ENCODE measurements at regions not wholly inside any gene's neighbourhood (a gene's known extent, or its start where the extent isn't known, plus 50 kb on each side); places are given as distances from the start of the nearest gene placed in this dataset.

- DNase-seq (ENCODE audit: low read depth, low spot score) (no peak), ATAC-seq (no peak)
- POLR2A ChIA-PET, result no interaction called here
- TF ChIP-seq TCF7L2 (IDR thresholded peaks at IDR 0.05; ENCODE audit: low read depth, low read length), result no peak
- H3K27me3 ChIP-seq (ENCODE audit: control insufficient read depth, insufficient read depth, low read length), result no peaks in the 10 kb centered on the region
- H3K4me1 ChIP-seq (ENCODE audit: control insufficient read depth, insufficient read depth, low read length), result no peaks in the 10 kb centered on the region
- no peaks in the 10 kb centered on the region for H3K36me3 ChIP-seq (ENCODE audit: control insufficient read depth, insufficient read depth, low read length)
- H3K27ac ChIP-seq (ENCODE audit: low read length), result no peak overlapping the region
- no peaks in the 10 kb centered on the region for H3K9me3 ChIP-seq (ENCODE audit: control insufficient read depth, insufficient read depth, low read depth, low read length)
- no TSS peak for BruUV-seq (replicated peaks)
- CTCF ChIA-PET, result no interaction called here
- H3K4me3 ChIP-seq (ENCODE audit: low read depth in 2 of 2, low read length in 2 of 2), result no peak overlapping the region
- in situ Hi-C loops (cut with HindIII; ENCODE audit: low pct_unique_long_range_greater_than_20kb, low sequenced_read_pairs) (no loop called here), intact Hi-C loops (cut with micrococcal nuclease; ENCODE audit: unreplicated experiment) (no loop called here)
Observed at GRCh38 chr13:86446311-86446710, 647.1 kb upstream of the SLITRK6 start.

DNA sequence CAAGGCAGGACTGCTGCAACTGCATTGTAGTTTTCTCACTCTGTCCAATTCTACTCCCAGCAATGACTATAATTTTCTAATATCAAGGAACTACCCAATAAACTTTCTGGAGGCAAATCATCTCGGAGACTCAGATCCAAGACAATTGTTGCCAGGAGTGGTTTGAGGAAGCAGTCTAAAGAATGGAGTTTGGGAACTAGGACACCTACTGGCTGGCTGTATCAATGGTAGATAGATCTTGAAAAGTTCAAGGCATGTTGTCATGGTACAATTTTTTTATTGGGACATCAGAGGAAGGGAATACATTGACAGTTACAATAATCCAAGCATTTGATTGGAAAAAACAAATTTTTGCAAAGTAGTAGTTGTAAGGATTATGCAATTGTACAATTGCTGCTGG, 648.3 kb upstream of the SLITRK6 start:
- DNase-seq (ENCODE audit: low read depth, low spot score), result no peak
- in situ Hi-C loops (cut with HindIII; ENCODE audit: low pct_unique_long_range_greater_than_20kb, low sequenced_read_pairs) (no loop called here), intact Hi-C loops (cut with micrococcal nuclease; ENCODE audit: unreplicated experiment) (no loop called here)
- ChIA-PET CTCF (no interaction called here), POLR2A (no interaction called here)
- no peak for TF ChIP-seq POLR2AphosphoS5 (IDR thresholded peaks at IDR 0.05; ENCODE audit: low read depth, low read length)
- TF ChIP-seq TCF7L2 (IDR thresholded peaks at IDR 0.05; ENCODE audit: low read depth, low read length), result no peak
- no peak for TF ChIP-seq SIN3A (IDR thresholded peaks at IDR 0.05; ENCODE audit: borderline replicate concordance, insufficient read depth, low read depth, low read length)
- no peak for TF ChIP-seq REST (IDR thresholded peaks at IDR 0.05; ENCODE audit: insufficient read depth in 1 of 2, low read depth in 2 of 2, low read length in 1 of 2)
- no peak for TF ChIP-seq CTCF (IDR thresholded peaks at IDR 0.05)
- BruUV-seq (replicated peaks), result no TSS peak
- Histone ChIP-seq H3K27ac (ENCODE audit: low read length) (no peak overlapping the region), H3K4me1 (ENCODE audit: control insufficient read depth, insufficient read depth, low read length) (no peaks in the 10 kb centered on the region), H3K36me3 (ENCODE audit: control insufficient read depth, insufficient read depth, low read length) (no peaks in the 10 kb centered on the region), H3K4me3 (ENCODE audit: low read depth in 2 of 2, low read length in 2 of 2) (no peak overlapping the region), H3K27me3 (ENCODE audit: control insufficient read depth, insufficient read depth, low read length) (no peaks in the 10 kb centered on the region), H3K9me3 (ENCODE audit: control insufficient read depth, insufficient read depth, low read depth, low read length) (no peaks in the 10 kb centered on the region)
- no peak for ATAC-seq

- no peaks in the 10 kb centered on the region for H3K27me3 ChIP-seq (ENCODE audit: control insufficient read depth, insufficient read depth, low read length)
- H3K27ac ChIP-seq (ENCODE audit: low read length), result no peak overlapping the region
- no peak overlapping the region for H3K4me3 ChIP-seq (ENCODE audit: low read depth in 2 of 2, low read length in 2 of 2)
- TF ChIP-seq SIN3A (IDR thresholded peaks at IDR 0.05; ENCODE audit: borderline replicate concordance, insufficient read depth, low read depth, low read length) (no peak), CTCF (IDR thresholded peaks at IDR 0.05) (no peak), REST (IDR thresholded peaks at IDR 0.05; ENCODE audit: insufficient read depth in 1 of 2, low read depth in 2 of 2, low read length in 1 of 2) (no peak), POLR2AphosphoS5 (IDR thresholded peaks at IDR 0.05; ENCODE audit: low read depth, low read length) (no peak), TCF7L2 (IDR thresholded peaks at IDR 0.05; ENCODE audit: low read depth, low read length) (no peak)
- intact Hi-C loops (cut with micrococcal nuclease; ENCODE audit: unreplicated experiment), result no loop called here
- POLR2A ChIA-PET, result no interaction called here
- no peaks in the 10 kb centered on the region for H3K4me1 ChIP-seq (ENCODE audit: control insufficient read depth, insufficient read depth, low read length)
- no peaks in the 10 kb centered on the region for H3K36me3 ChIP-seq (ENCODE audit: control insufficient read depth, insufficient read depth, low read length)
- CTCF ChIA-PET, result no interaction called here
- ATAC-seq (no peak), DNase-seq (ENCODE audit: low read depth, low spot score) (no peak)
- in situ Hi-C loops (cut with HindIII; ENCODE audit: low pct_unique_long_range_greater_than_20kb, low sequenced_read_pairs), result no loop called here
- no TSS peak for BruUV-seq (replicated peaks)
- H3K9me3 ChIP-seq (ENCODE audit: control insufficient read depth, insufficient read depth, low read depth, low read length), result no peaks in the 10 kb centered on the region
Observed at GRCh38 chr13:86462011-86462410, 662.8 kb upstream of the SLITRK6 start.
